Muscle of leg (tissue), 3 donors: ENCODE measurements at regions not wholly inside any gene's neighbourhood (a gene's known extent, or its start where the extent isn't known, plus 50 kb on each side); places are given as distances from the start of the nearest gene placed in this dataset.

Experiments
- DNase-seq: peaks from one replicate; pipeline ENCODE4 v3.0.0; 2013
- H3K27ac ChIP-seq: one replicate; pipeline ENCODE4 v1.5.1; 2013; ENCODE audit warnings: mild to moderate bottlenecking, low read length, control low read depth
- H3K27me3 ChIP-seq: one replicate; pipeline ENCODE4 v1.6.1; 2013; ENCODE audit warnings: low read length; ENCODE audit not compliant: control insufficient read depth, insufficient read depth
- H3K36me3 ChIP-seq: one replicate; pipeline ENCODE4 v1.6.1; 2013; ENCODE audit warnings: low read length; ENCODE audit not compliant: control insufficient read depth, insufficient read depth
- H3K4me1 ChIP-seq: one replicate; pipeline ENCODE4 v1.6.1; 2013; ENCODE audit warnings: low read length; ENCODE audit not compliant: control insufficient read depth, insufficient read depth
- H3K4me3 ChIP-seq: one replicate; pipeline ENCODE4 v1.5.1; 2013; ENCODE audit warnings: low read length, control low read depth
- H3K9me3 ChIP-seq: replicated peaks from 2 replicates; pipeline ENCODE4 v1.6.1; 2013; ENCODE audit warnings: low read depth, low read length; ENCODE audit not compliant: control insufficient read depth
- WGBS: methylation state at CpG from one replicate; pipeline ENCODE4 v1.1.5; 2013; ENCODE audit warnings: missing lambda C conversion rate; ENCODE audit not compliant: insufficient coverage; 5-methylcytosine and 5-hydroxymethylcytosine counted together

GRCh38 chr10:78301481-78301880, 267.8 kb downstream of the RPS24 start:
- H3K36me3 ChIP-seq, result no peaks in the 10 kb centered on the region
- H3K4me1 ChIP-seq, result peaks cover 30% of the 10 kb centered on the region
- peak overlapping the region; percentile 45 for H3K27ac ChIP-seq
- H3K9me3 ChIP-seq, result no peaks in the 10 kb centered on the region
- 80% methylated on average over 10 of the region's 10 CpGs for WGBS
- DNase-seq, result no peak
- H3K4me3 ChIP-seq, result no peak overlapping the region
- H3K27me3 ChIP-seq, result no peaks in the 10 kb centered on the region

DNA sequence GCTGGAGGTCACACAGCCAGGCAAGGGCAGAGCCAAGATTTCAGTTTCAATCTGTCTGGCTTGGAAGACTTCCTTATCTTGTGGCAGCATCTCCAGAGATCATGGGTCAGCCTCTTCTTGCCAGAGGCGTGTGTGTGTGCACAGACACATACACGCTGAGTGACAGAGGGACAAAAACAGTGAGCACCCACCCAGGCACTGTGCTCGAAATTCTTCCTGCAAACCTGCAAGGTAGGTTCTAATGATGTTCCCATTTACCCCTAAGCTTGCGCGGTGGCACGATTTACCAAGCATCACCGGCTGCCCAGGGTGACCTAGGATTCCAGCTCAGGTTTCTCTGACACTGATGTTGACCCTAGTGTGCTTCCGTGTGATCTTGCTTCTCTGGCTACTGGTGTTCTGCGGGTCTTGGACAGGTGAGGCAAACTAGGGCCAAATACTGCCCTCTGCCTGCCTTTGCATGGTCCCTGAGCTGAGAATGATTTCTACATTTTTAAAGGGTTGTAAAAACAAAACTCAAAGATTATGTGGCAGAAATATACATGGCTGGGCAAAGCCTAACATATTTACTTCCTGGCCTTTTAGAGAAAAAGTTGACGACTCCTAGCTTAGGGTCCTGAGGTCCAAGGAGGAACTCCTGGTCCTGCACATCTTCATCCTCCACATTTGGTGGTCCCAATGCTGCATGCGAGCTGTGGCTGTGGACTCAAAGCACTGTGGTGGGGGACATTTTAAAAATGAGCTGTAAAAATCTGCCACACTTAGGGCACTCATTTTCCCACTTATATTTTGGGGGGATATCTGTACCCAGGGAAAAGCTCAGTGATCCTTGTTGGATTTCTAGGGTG, 268.5 kb downstream of the RPS24 start:
- Histone ChIP-seq H3K4me1 (peaks cover 30% of the 10 kb centered on the region), H3K36me3 (no peaks in the 10 kb centered on the region), H3K27ac (peak overlapping the region; percentile 81), H3K4me3 (no peak overlapping the region), H3K27me3 (no peaks in the 10 kb centered on the region), H3K9me3 (no peaks in the 10 kb centered on the region)
- DNase-seq, result no peak
- 65% methylated on average over 9 of the region's 11 CpGs for WGBS

- H3K9me3 ChIP-seq, result no peaks in the 10 kb centered on the region
- no peaks in the 10 kb centered on the region for H3K27me3 ChIP-seq
- no peaks in the 10 kb centered on the region for H3K36me3 ChIP-seq
- no peak for DNase-seq
- peaks cover 30% of the 10 kb centered on the region for H3K4me1 ChIP-seq
- peak overlapping the region; percentile 45 for H3K4me3 ChIP-seq
- 6% methylated on average over 3 of the region's 3 CpGs for WGBS
- peak overlapping the region; percentile 81 for H3K27ac ChIP-seq
Observed at GRCh38 chr10:78302739-78302988, 269.0 kb downstream of the RPS24 start.

- Histone ChIP-seq H3K36me3 (no peaks in the 10 kb centered on the region), H3K27ac (peak overlapping the region; percentile 81), H3K4me1 (peaks cover 30% of the 10 kb centered on the region), H3K9me3 (no peaks in the 10 kb centered on the region), H3K27me3 (no peaks in the 10 kb centered on the region), H3K4me3 (peak overlapping the region; percentile 45)
- DNase-seq, result peak; percentile 96
- WGBS, result 5% methylated on average over 74 of the region's 81 CpGs
Observed at GRCh38 chr10:78302989-78303854, 269.6 kb downstream of the RPS24 start.

GRCh38 chr10:78304091-78305045, 270.7 kb downstream of the RPS24 start:
- no peaks in the 10 kb centered on the region for H3K27me3 ChIP-seq
- H3K9me3 ChIP-seq, result no peaks in the 10 kb centered on the region
- no peak overlapping the region for H3K4me3 ChIP-seq
- DNase-seq, result no peak
- H3K4me1 ChIP-seq, result peaks cover 30% of the 10 kb centered on the region
- H3K36me3 ChIP-seq, result no peaks in the 10 kb centered on the region
- H3K27ac ChIP-seq, result no peak overlapping the region
- 85% methylated on average over 6 of the region's 12 CpGs for WGBS

GRCh38 chr10:78305311-78305710, 271.6 kb downstream of the RPS24 start:
- Histone ChIP-seq H3K27ac (no peak overlapping the region), H3K36me3 (no peaks in the 10 kb centered on the region), H3K4me1 (peaks cover 26% of the 10 kb centered on the region), H3K9me3 (no peaks in the 10 kb centered on the region), H3K4me3 (no peak overlapping the region), H3K27me3 (no peaks in the 10 kb centered on the region)
- WGBS, result 79% methylated on average over 2 of the region's 3 CpGs
- DNase-seq, result no peak

DNA sequence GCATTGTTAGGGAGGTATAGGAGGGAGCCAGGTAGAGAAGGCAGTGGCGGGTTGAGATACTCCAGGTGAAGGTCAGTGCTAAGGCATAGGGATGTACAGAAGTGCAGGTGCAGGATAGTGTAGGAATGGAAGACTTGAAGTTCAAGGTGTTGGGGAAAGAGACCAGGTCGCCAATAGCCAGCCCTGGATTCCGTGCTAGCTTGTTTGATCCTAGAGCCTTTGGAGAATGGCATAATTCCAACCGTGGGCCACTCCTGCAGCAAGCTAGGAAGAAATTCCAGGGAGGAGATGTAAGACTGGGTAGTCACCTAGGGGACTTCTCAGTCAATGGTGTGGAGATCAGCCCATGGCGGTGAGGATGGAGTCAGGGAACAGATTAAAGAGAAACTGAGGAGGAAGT, 272.7 kb downstream of the RPS24 start:
- no peak for DNase-seq
- H3K27me3 ChIP-seq, result no peaks in the 10 kb centered on the region
- peaks cover 26% of the 10 kb centered on the region for H3K4me1 ChIP-seq
- 77% methylated on average over 5 of the region's 5 CpGs for WGBS
- H3K9me3 ChIP-seq, result no peaks in the 10 kb centered on the region
- no peak overlapping the region for H3K27ac ChIP-seq
- no peak overlapping the region for H3K4me3 ChIP-seq
- H3K36me3 ChIP-seq, result no peaks in the 10 kb centered on the region

- 67% methylated on average over 1 of the region's 1 CpG for WGBS
Observed at GRCh38 chr10:78307576-78307975, 273.9 kb downstream of the RPS24 start.

GRCh38 chr10:78309536-78310237, 276.0 kb downstream of the RPS24 start:
- DNase-seq, result no peak
- Histone ChIP-seq H3K9me3 (no peaks in the 10 kb centered on the region), H3K4me1 (no peaks in the 10 kb centered on the region), H3K4me3 (no peak overlapping the region), H3K27me3 (no peaks in the 10 kb centered on the region), H3K36me3 (no peaks in the 10 kb centered on the region), H3K27ac (no peak overlapping the region)
- WGBS, result 84% methylated on average over 6 of the region's 15 CpGs

More at GRCh38 chr10:78307576-78307975, 273.9 kb downstream of the RPS24 start:
- H3K27ac ChIP-seq, result no peak overlapping the region
- no peak for DNase-seq
- peaks cover 13% of the 10 kb centered on the region for H3K4me1 ChIP-seq
- H3K27me3 ChIP-seq, result no peaks in the 10 kb centered on the region
- H3K36me3 ChIP-seq, result no peaks in the 10 kb centered on the region
- no peaks in the 10 kb centered on the region for H3K9me3 ChIP-seq
- no peak overlapping the region for H3K4me3 ChIP-seq
